ENCODE measurements at regions not wholly inside any gene's neighbourhood (a gene's known extent, or its start where the extent isn't known, plus 50 kb on each side); places are given as distances from the start of the nearest gene placed in this dataset.

DNA sequence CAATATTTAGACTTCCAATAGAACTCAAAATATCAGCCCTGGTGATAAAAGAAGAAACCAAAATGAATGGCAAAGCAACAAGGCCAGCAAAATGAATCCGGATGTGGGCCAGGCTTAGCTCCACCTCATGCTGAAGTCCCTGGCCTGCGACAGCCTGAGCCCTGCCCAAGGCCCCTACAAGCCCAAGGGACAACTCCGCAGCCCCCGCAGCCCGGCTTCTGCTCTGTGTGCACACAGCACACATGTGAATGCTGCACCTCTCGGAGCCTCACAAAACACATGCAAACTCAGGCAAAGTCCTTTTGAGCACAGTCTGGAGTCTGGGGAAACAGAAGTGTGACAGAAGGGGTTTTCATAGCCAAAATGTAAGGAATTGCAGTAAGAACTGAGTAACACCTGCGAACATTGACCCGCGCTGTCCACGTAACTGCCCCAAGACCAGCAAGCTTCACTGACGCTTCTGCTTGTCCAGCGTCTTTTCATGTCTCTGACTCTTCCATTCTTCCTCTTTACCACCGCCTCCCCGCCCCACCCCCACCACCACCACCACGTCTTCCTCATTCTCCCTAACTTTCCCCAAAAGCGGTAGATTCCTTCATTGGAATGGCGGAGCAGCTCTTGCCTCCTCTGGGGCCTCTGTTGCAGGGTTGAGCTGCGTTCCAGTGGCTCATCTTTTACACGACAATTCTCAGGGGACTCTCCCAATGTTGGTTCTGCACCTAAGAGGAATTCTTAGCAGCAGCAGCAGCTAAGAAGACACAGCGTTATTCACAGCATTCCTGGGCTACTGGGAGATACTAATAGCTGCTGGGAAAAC is 136.4 kb upstream of the COPS8 start:
- no peak for TF ChIP-seq FOXM1 (IDR thresholded peaks at IDR 0.05; ENCODE audit: borderline replicate concordance, low read depth)
- no peak for TF ChIP-seq ZBTB7A (IDR thresholded peaks at IDR 0.05; ENCODE audit: low read depth)
- TF ChIP-seq TEAD4 (IDR thresholded peaks at IDR 0.05) = no peak
- no peak for TF ChIP-seq TAF1 (IDR thresholded peaks at IDR 0.05; ENCODE audit: low read depth)
- no peak for TF ChIP-seq RAD21 (IDR thresholded peaks at IDR 0.05; ENCODE audit: low read depth)
- no peak for TF ChIP-seq EP300 (IDR thresholded peaks at IDR 0.05; ENCODE audit: borderline replicate concordance)
- TF ChIP-seq CEBPB (IDR thresholded peaks at IDR 0.05) = no peak
- TF ChIP-seq TCF12 (IDR thresholded peaks at IDR 0.05; ENCODE audit: low read depth) = no peak
- no peak for TF ChIP-seq NFIC (IDR thresholded peaks at IDR 0.05)
- TF ChIP-seq MAX (IDR thresholded peaks at IDR 0.05) = no peak
- TF ChIP-seq EGR1 (IDR thresholded peaks at IDR 0.05) = no peak
- TF ChIP-seq, protein P1, sequence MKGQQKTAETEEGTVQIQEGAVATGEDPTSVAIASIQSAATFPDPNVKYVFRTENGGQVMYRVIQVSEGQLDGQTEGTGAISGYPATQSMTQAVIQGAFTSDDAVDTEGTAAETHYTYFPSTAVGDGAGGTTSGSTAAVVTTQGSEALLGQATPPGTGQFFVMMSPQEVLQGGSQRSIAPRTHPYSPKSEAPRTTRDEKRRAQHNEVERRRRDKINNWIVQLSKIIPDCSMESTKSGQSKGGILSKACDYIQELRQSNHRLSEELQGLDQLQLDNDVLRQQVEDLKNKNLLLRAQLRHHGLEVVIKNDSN (IDR thresholded peaks at IDR 0.05) = no peak
- TF ChIP-seq CREB1 (IDR thresholded peaks at IDR 0.05; ENCODE audit: low read depth) = no peak
- no peak for TF ChIP-seq REST (IDR thresholded peaks at IDR 0.05; ENCODE audit: low read depth)
- no peak for TF ChIP-seq YY1 (IDR thresholded peaks at IDR 0.05; ENCODE audit: low read depth)

- TF ChIP-seq YY1 (IDR thresholded peaks at IDR 0.05; ENCODE audit: low read depth) = no peak
- TF ChIP-seq REST (IDR thresholded peaks at IDR 0.05; ENCODE audit: low read depth) = no peak
- no peak for TF ChIP-seq MAX (IDR thresholded peaks at IDR 0.05)
- TF ChIP-seq ZBTB7A (IDR thresholded peaks at IDR 0.05; ENCODE audit: low read depth) = no peak
- no peak for TF ChIP-seq CREB1 (IDR thresholded peaks at IDR 0.05; ENCODE audit: low read depth)
These were observed 133.7 kb upstream of the COPS8 start for GRCh38 chr2:236951830-236952475.

- TF ChIP-seq, protein P1 (IDR thresholded peaks at IDR 0.05) = no peak
- TF ChIP-seq RAD21 (IDR thresholded peaks at IDR 0.05; ENCODE audit: low read depth) = no peak
- TF ChIP-seq ZBTB7A (IDR thresholded peaks at IDR 0.05; ENCODE audit: low read depth) = no peak
- no peak for TF ChIP-seq CEBPB (IDR thresholded peaks at IDR 0.05)
- no peak for TF ChIP-seq TAF1 (IDR thresholded peaks at IDR 0.05; ENCODE audit: low read depth)
- TF ChIP-seq EGR1 (IDR thresholded peaks at IDR 0.05) = no peak
- no peak for TF ChIP-seq NFIC (IDR thresholded peaks at IDR 0.05)
- TF ChIP-seq TCF12 (IDR thresholded peaks at IDR 0.05; ENCODE audit: low read depth) = no peak
- no peak for TF ChIP-seq CREB1 (IDR thresholded peaks at IDR 0.05; ENCODE audit: low read depth)
- TF ChIP-seq REST (IDR thresholded peaks at IDR 0.05; ENCODE audit: low read depth) = no peak
- no peak for TF ChIP-seq YY1 (IDR thresholded peaks at IDR 0.05; ENCODE audit: low read depth)
- no peak for TF ChIP-seq MAX (IDR thresholded peaks at IDR 0.05)
- no peak for TF ChIP-seq FOXM1 (IDR thresholded peaks at IDR 0.05; ENCODE audit: borderline replicate concordance, low read depth)
- TF ChIP-seq EP300 (IDR thresholded peaks at IDR 0.05; ENCODE audit: borderline replicate concordance) = no peak
These were observed 131.0 kb upstream of the COPS8 start for GRCh38 chr2:236954641-236955040.

Measured in Ishikawa (cell line).